NCI-H446 (cell line): ENCODE measurements at regions not wholly inside any gene's neighbourhood (a gene's known extent, or its start where the extent isn't known, plus 50 kb on each side); places are given as distances from the start of the nearest gene placed in this dataset.

Experiments
- DNase-seq, 2 experiments: peaks; one replicate each; lab custom pipeline; 2025; lab: John Stamatoyannopoulos, UW

DNA sequence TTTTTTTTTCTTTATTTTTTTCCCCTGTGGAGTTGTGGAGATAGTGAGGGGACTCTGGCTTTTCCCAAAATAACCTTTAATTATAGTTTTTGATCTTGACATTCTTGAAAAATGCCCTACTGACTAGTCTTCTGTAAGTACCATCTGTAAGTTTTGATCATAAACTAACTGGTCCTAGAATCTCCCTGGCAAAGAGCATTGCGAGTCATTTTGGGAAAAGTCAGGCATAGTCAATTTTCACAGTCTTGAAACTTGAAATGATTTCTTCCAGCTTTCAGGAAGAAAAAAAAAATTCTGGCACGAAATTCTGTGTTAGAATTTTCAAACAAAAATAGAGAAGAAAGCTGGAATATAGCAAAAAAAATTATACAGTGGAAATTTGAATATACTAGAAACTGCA is 181.2 kb upstream of the SNX7 start:
- peak in 1 of 2 experiments; percentile 50 for DNase-seq

DNA sequence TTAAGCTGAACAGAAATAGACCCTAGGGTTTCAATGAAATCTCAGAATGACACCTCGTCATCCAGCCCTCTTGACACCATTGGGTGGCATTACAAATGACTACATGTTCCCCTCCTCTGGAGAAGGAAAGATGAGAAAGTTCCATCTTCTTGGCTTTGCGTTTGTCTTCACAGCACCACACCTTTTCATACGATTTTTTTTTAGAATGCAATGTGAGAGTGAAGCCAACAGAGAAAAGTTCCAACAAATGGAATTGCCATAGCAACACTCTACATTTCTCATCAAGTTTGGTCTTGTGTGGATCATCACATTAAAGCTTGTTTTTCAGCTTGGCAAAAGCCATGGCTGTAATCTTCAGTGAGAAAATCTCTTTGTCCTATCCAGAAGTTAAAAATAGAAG is 183.4 kb upstream of the SNX7 start:
- peak; percentile 34 to 55 for DNase-seq

DNA sequence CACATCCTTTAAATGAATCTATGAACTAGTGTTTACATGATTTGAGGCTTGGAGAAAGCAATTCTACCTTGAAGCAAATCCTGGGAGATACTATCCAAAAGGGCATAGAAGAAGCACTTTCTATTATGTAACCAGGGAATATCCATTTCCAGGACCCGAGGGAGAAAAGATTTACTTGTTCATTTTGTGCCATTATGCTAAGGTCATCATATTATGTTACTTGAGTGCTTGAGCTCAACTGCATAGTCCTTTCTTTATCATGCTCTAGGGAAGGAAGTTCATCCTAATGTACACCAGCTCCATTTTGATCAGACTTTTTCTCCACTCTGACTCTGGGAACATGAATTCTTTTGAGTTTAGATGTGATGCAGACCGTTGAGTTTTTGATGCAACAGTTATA is 188.6 kb upstream of the SNX7 start:
- no peak for DNase-seq

DNA sequence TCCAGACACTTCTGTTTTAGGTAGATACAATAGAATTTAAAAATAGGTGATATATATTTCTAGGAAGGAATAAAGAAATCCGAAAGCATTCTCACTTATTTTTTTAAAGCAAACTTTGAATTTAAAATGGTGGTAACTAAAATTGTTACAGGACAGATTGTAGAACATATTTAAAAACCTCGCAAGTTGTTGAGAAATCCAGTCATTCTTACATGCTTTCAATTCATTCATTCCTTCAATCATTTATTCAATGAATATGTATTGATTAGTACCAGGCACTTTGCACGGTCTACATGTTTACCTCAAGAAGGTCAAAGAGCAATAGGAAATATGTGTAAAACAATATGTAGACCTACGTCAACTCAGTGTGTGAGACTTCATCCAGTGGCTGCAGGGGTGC is 189.9 kb upstream of the SNX7 start:
- no peak for DNase-seq

DNA sequence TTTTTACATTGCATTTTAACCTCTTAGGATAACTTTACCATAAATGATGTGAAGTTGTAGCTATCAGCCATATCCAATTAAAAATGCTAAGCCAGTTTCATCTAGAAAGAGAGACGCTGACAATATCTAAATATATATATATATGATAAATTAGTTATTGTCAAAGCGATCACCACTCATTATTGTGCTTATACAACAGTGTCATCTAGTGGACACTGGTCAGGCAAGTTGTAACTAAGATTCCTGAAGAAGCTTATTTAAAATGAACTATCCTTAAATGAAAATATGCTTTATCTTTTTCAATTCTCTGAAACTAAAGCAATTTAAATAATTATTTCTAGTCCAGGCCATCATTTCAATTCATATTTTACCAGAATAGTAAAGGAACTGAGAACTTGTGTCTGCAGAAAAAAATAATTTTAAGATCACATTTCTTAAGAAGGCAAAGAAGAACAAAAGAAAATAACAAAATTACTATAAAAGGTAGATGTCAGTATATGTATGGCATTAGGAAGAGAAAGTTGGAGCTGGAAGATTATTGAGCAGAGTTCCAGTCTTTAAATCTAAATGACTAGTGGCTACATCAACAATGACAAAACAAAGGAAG is 193.3 kb upstream of the SNX7 start:
- DNase-seq: peak; percentile 83 to 87

DNA sequence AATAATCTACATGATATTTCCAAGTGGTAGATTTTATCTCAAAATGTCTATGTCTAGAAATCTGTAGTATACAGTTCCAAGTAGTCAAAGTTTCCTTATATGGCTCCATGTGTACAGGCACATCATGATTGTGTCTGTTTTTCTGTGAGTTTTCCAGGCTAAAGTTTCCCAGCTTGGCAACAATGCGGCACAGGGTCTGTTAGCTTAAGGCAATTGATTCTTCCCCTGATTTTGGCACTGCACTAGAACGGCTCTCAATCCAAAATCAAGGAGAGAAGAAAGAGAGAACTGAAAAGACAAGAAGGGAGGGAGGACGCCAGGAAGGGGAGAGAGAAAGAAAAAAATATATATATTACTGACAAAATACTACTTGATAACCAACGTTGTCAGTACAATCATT is 193.9 kb upstream of the SNX7 start:
- peak; percentile 66 to 86 for DNase-seq

DNA sequence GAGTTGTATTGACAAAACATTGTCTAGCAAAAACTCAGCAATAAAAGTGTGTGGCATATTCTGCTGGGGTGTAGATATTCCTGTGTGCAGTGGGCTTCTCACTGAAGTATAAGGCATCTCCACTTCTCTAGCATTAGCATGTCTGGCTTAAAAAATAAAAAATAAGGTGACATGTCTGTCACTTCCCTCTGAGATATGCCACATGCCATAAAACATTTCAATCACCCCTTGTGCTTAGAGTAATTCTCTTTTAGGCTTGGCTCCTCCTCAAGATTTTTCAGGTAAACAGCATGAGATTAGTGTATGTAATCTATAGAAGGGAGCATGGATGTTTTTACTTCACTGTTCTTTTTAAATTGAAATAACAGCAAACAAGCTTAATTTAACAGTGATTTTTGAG is 194.4 kb upstream of the SNX7 start:
- no peak for DNase-seq

DNA sequence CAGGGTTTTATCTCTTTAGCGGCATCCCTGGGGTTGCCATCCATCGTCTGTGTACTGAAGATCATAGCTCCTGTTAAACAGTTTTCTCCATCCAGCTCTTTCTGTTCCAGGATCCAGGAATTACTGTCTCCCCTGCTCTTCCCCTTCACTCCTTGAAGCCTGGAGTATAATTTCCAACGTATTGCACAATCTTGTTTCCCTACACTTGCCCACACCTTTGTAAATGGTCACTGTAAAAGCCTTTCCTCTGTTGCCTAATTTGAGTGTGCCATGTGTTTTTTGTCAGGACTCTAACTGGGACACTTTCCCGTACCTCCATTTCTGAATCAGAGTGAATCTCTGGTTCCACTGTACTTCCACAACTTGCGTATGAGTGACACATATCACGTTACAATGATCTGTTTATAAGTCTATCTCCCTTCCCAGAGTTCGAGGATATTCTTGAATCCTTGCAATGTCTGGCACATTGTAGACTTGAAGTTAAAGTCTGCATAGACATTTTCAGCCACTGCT is 199.6 kb upstream of the SNX7 start:
- peak in 1 of 2 experiments; percentile 10 for DNase-seq

DNA sequence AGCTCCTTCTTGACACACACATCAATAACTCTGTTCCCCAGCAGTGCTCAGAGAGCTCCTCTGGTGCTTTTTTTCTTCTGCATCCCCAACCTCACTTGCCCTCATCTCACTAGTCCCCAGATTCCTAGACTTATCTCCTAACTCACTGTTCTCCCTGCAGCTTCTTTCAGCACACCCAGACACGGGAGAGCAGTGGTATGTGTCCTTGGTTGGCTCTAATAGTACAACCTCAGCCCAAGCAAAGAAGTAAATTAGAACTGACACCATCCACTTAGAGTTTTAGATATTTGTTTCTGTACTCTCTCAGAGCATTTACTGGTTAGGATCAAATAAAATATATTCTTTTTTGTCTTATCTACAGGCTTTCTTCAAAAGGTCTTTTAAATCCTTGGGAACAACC is 201.4 kb upstream of the SNX7 start:
- no peak for DNase-seq

DNA sequence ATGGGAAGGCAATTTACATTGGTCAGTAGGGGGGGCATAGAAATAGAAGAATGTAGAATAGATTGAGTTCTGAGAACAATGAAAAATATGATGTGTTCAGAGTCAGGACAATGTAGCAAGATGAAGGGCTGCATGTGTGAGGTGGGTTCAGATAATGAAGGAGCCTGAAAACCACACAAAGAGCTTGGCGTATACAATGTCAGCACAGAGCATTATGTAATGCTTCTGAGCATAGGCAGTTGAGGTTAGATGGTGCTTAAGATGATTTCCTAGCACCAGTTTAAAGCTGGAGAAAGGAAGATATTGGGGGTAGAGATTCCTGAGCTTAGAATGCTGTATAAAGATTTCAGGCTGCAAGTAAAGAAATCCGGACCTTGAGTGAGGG is 202.0 kb upstream of the SNX7 start:
- no peak for DNase-seq

DNA sequence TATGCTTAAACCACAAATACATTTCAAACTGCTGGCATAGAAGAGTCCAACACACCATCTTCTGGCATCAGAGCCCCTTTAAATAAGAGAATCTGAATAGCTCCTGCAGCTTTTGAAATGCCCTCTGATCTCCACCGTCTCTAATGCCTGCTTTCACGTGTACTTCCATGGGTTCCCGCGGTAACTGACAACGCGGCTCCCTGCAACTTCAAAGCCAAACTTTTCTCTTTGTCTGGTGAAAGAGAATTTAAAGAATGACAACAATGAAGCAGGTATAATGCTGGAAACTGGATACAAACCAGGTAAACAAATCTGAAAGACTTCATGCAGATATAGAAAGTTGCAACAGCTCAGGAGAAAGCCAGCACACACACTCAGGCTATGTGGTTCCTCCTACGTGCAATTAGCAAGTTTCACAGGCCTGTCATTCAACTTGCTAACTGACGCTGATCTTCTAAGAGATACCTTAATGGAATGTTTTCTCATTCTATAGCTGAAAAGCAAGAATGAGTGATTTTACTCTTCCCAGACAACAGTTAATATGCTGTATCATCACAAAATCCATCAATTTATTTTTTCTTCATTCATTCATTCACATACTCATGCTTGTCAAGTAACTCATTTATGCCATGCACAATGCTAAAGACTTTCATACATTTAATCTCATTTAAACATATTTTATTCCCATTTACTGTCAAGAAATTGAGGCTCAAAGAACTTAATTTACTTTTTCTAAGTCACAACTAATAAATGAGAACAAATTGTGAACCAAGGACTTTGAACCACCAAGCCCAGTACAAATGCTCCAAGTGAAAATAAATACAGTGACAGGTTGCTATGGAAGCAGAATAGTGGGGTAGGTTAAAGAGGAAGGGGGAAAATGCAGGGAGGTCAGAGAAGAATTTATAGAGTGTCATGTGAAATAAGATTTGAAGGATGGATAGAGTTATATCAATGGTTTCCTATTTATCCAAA is 202.7 kb upstream of the SNX7 start:
- no peak for DNase-seq

DNA sequence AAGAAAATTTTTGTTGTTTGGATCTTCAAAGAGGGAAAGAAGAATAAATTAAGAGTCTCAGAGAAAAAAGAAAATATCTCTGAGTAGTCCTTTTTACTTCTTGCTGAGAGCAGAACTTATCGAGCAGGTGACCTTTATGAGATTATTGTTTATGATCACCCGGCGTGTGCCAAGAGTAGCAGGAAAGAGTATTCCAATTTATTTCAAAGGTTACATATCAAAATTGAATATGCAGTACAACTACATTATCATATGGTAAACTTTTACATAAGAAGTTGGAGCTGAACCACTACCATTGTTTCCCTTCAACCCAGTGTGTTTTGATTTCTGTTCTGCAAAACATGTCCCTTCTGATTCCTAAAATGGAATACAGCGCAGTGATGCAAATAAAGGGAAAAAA is 204.3 kb upstream of the SNX7 start:
- DNase-seq: no peak

DNA sequence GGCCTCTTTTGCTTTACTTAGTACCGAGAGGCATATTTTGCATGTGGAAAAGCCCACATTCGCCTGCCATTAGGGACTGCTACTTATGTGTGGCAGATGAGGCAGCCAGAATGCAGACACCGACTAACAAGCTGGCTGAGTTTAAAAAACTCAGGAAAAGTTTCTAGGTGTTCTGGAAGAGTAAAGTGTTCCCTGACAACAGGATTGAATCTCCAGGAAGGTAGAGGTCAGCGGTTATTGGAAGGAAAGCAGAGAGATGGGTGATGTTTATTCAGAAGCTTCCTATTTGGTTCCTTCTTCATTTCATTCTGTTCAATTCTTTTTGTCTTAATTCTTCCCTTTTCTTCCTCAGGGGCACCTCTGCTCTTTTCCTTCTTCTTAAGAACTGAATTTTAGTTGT is 206.9 kb upstream of the SNX7 start:
- no peak for DNase-seq

DNA sequence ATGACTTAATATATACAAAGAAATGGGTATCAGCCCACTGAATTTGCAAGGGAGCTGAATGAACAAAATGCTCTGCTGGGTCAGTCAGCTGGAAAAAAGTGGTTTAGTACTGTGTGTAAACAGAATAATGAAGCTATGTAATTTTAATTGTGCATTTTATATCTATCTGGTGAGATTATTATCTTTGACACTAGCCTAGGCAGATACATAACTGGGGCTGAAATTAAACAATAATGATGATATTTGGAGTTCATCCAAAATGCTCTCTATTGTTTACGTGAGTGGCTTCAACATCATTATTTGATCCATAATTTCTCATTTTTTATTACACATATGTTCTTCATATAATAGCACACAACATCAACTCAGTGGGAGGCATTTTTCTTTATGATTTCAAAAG is 208.5 kb upstream of the SNX7 start:
- DNase-seq: no peak

DNA sequence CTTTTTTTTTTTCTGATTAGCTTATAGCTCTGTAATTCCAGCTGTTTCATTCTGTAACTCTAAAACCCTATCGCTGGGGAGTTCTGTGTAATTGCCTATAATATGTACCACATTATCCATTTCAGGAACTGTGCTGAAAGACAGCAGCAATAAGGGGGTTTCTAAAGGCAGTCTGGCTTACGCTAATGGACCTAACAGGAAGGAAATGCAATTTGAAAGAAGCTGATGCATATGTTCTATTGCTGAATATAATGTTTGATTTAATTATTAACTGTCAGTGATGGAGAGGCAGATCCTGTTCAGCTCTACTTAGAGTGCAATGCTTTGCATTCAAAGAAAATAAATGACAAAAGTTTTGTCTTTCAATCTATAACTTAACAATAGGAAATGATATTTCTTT is 209.4 kb upstream of the SNX7 start:
- no peak for DNase-seq

DNA sequence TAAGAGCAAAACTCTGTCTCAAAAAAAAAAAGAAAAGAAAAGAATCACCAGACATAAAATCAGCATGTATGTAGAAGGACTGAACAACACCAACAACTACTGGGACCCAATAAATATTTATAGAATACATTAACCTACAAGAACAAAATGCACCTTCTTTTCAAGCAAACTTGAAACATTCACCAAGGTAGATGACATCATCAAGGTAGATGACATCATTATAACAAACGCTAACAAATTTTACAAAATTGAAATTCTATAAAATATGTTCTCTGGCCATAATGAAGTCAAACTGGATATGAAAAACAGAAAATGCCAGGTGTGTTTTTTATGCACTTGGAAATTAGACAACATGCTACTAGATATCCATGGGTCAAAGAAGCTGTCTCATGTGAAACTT is 220.2 kb upstream of the SNX7 start:
- DNase-seq: no peak

DNA sequence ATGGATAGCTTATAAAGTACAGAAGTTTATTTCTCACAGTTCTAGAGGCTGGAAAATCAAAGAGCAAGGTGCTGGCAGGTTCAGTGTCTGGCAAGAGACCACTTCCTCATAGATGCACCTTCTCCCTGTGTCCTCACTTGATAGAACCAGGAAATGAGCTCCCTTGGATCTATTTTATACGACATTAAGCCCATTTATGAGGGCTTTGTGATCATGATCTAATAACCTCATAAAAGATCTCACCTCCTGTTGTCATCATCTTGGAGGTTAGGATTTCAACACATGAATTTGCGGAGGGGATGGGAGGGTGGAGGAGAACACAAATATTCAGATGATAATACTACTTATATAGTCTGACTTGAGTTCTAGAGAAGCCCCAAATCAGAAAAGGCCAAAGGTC is 222.1 kb upstream of the SNX7 start:
- DNase-seq: no peak

DNA sequence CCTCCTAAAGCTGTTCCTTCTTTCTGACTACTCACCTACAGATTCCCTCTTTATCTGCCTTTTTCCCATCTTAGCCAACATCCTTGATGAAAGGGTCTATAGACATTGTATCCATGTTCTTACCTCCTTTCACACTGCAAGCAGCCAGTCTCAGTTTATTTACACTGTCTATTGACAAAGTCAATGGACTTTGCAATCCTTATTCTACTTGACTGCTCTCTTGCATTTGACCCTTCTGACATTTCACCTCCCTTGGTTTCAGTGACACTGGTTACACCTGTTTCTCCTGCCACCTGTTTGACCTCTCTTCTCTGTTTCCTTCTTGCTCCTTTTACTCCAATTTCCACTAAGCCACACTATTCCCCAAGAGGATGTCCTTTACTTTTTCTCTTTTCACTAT is 224.0 kb upstream of the SNX7 start:
- DNase-seq: no peak

DNA sequence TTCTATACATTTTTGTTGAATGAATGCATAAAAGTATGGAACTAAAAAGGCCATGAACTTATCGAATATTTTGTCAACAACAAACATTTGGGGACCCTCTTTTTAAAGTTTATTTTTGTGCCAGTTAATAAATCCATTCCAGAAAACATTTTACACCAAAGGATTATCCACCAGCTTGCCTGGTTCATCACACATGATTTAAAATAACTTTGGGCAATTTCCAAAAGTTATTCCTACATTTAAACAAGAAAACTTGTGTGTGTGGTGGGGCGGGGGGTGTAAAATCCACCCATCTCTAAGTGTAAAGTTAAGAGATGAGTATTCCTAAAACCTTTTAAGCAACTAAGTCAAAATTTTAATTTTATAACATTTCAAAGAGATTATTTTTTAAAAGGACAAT is 224.5 kb upstream of the SNX7 start:
- DNase-seq: no peak

DNA sequence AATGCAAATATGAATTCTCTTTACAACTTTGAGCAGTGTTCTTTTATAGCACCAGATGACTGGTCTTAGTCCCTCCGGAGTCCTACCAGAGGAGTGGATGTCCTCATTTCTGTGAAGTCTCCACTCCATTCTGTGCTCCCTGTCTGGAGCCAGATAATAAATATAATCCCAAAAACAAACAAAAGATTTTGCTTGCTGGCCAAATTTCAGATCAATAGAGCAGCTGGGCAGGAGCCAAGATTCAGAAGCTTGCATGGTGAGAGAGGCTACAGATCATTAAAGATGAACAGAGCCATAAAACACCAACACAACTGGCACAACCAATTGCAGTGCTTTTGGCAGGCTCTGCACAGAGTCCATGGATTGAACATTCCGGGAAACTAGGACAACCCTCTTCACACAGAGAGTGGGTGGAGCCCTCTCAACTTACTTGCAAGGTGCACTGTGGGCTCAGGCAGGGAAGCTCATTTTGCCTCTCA is 231.5 kb upstream of the SNX7 start:
- DNase-seq: peak; percentile 97 to 99

DNA sequence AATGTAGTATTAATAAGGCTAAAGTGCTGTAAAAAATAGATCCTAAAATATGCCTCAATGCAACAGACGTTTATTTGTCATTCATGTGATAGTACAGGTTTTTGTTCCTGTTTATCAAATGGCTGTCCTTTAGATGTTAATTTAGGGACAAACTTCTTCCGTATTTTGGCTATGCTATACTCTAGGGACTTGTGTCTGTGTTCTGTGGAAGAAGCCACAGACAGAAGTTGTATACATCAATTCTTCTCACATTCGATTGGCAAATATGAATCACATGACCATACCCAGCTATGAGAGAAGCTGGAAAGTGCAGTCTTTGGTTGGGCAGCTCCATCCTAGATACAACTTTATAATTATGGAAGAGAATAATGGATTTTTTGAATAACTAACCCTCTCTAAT is 232.7 kb upstream of the SNX7 start:
- no peak for DNase-seq

DNA sequence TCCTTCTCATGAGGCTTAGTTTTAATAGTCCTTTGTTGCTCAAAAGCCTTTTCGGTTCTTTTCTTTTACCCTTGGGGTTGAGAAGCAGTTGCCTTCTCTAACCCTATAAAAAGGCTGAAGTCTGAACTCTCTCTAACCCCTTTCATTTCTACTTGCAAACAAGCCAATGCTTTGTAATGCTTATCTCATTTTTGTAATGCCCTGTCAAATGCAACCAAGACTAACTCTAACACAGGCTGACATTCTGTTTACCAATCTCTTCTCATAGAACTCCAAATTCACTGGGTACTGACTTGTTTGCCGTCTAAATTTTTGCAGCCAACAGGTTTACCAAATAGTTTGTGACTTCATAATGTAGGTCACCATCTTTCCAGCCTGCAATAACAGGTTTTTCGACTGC is 233.9 kb upstream of the SNX7 start:
- no peak for DNase-seq

DNA sequence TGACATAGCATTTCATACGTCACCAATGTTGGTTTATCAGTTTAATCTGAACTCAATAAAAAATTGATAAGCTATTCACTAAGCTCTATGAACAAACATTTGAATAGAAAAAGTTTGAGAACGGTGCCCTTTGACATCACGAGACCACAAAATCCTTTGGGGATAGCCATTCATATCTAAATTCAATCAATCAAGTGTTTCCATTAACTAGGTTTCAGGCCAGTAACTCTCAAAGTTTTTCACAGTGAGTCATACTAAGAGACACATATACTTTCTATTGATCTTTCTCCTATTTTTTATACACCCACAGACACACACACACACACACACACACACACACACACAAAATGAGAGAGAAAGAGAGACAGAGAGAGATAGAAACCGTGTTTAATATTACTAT is 235.4 kb upstream of the SNX7 start:
- DNase-seq: no peak
